ENCODE measurements at regions not wholly inside any gene's neighbourhood (a gene's known extent, or its start where the extent isn't known, plus 50 kb on each side); places are given as distances from the start of the nearest gene placed in this dataset.
"Not testable (repeated sequence)": the region's sequence is repeated elsewhere in the genome, so short reads cannot be mapped to it uniquely, and the experiment has no call there.

DNA sequence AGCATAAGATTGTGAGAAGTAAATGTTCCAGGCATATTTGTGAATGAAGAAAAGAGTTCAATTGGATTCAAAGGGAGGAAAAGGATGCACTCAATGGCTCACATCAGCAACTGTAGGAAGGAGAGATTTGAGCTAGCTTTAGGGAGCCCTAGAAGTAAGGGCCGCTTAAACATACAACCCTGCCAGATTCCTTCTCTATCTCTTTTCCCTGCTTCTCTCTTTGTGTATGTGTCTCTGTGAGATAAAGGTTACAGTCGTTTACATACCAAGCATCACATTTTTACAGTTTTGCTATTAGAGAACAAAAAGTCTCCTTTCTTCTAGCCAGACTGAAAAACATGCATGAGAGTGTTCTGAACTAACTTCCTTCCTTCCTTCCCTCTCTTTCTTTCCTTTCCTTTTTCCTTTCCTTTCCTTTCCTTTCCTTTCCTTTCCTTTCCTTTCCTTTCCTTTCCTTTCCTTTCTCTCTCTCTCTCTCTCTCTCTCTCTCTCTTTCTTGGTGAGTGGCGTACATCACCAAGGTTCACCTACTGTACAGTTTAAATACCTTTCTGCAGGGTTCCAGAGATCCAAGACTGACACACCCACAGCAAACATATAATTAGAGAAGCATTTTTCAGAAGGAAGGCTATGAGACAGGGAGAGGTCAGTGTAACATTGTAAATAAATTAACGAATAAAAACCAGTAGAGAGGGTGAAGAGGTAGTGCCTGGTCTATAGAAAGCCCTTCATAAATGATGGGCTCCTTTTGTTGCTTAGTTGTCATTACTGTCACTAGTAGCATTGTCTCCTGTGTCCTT is 240.4 kb downstream of the ARL4A start:
- TF ChIP-seq, protein P1, sequence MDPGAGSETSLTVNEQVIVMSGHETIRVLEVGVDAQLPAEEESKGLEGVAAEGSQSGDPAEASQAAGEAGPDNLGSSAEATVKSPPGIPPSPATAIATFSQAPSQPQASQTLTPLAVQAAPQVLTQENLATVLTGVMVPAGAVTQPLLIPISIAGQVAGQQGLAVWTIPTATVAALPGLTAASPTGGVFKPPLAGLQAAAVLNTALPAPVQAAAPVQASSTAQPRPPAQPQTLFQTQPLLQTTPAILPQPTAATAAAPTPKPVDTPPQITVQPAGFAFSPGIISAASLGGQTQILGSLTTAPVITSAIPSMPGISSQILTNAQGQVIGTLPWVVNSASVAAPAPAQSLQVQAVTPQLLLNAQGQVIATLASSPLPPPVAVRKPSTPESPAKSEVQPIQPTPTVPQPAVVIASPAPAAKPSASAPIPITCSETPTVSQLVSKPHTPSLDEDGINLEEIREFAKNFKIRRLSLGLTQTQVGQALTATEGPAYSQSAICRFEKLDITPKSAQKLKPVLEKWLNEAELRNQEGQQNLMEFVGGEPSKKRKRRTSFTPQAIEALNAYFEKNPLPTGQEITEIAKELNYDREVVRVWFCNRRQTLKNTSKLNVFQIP (CRISPR knock-in tag; IDR thresholded peaks at IDR 0.05; ENCODE audit: borderline replicate concordance, low read depth): no peak
- TF ChIP-seq TOX (CRISPR knock-in tag; IDR thresholded peaks at IDR 0.05; ENCODE audit: borderline replicate concordance) (no peak), ZNF70 (CRISPR knock-in tag; IDR thresholded peaks at IDR 0.05) (no peak), SNAI2 (CRISPR knock-in tag; IDR thresholded peaks at IDR 0.05) (no peak), TCF4 (CRISPR knock-in tag; IDR thresholded peaks at IDR 0.05; ENCODE audit: borderline replicate concordance) (no peak), ISL1 (CRISPR knock-in tag; IDR thresholded peaks at IDR 0.05) (no peak), RARB (CRISPR knock-in tag; IDR thresholded peaks at IDR 0.05) (no peak), GLIS3 (CRISPR knock-in tag; IDR thresholded peaks at IDR 0.05) (no peak), CSDC2 (CRISPR knock-in tag; IDR thresholded peaks at IDR 0.05) (no peak), BACH2 (CRISPR knock-in tag; IDR thresholded peaks at IDR 0.05; ENCODE audit: borderline replicate concordance) (no peak), ZNF565 (CRISPR knock-in tag; conservative IDR thresholded peaks at IDR 0.05; ENCODE audit: low read depth) (no peak), ARNTL (CRISPR knock-in tag; IDR thresholded peaks at IDR 0.05; ENCODE audit: borderline replicate concordance, low read depth) (no peak), ZC3H10 (CRISPR knock-in tag; IDR thresholded peaks at IDR 0.05) (no peak), ZFP30 (CRISPR knock-in tag; IDR thresholded peaks at IDR 0.05) (no peak)
- TF ChIP-seq, protein P2, sequence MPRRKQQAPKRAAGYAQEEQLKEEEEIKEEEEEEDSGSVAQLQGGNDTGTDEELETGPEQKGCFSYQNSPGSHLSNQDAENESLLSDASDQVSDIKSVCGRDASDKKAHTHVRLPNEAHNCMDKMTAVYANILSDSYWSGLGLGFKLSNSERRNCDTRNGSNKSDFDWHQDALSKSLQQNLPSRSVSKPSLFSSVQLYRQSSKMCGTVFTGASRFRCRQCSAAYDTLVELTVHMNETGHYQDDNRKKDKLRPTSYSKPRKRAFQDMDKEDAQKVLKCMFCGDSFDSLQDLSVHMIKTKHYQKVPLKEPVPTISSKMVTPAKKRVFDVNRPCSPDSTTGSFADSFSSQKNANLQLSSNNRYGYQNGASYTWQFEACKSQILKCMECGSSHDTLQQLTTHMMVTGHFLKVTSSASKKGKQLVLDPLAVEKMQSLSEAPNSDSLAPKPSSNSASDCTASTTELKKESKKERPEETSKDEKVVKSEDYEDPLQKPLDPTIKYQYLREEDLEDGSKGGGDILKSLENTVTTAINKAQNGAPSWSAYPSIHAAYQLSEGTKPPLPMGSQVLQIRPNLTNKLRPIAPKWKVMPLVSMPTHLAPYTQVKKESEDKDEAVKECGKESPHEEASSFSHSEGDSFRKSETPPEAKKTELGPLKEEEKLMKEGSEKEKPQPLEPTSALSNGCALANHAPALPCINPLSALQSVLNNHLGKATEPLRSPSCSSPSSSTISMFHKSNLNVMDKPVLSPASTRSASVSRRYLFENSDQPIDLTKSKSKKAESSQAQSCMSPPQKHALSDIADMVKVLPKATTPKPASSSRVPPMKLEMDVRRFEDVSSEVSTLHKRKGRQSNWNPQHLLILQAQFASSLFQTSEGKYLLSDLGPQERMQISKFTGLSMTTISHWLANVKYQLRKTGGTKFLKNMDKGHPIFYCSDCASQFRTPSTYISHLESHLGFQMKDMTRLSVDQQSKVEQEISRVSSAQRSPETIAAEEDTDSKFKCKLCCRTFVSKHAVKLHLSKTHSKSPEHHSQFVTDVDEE (CRISPR knock-in tag; IDR thresholded peaks at IDR 0.05): no peak
- TF ChIP-seq, protein P3, sequence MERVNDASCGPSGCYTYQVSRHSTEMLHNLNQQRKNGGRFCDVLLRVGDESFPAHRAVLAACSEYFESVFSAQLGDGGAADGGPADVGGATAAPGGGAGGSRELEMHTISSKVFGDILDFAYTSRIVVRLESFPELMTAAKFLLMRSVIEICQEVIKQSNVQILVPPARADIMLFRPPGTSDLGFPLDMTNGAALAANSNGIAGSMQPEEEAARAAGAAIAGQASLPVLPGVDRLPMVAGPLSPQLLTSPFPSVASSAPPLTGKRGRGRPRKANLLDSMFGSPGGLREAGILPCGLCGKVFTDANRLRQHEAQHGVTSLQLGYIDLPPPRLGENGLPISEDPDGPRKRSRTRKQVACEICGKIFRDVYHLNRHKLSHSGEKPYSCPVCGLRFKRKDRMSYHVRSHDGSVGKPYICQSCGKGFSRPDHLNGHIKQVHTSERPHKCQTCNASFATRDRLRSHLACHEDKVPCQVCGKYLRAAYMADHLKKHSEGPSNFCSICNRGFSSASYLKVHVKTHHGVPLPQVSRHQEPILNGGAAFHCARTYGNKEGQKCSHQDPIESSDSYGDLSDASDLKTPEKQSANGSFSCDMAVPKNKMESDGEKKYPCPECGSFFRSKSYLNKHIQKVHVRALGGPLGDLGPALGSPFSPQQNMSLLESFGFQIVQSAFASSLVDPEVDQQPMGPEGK (CRISPR knock-in tag; IDR thresholded peaks at IDR 0.05; ENCODE audit: borderline replicate concordance): no peak
- no peak for ATAC-seq

DNA sequence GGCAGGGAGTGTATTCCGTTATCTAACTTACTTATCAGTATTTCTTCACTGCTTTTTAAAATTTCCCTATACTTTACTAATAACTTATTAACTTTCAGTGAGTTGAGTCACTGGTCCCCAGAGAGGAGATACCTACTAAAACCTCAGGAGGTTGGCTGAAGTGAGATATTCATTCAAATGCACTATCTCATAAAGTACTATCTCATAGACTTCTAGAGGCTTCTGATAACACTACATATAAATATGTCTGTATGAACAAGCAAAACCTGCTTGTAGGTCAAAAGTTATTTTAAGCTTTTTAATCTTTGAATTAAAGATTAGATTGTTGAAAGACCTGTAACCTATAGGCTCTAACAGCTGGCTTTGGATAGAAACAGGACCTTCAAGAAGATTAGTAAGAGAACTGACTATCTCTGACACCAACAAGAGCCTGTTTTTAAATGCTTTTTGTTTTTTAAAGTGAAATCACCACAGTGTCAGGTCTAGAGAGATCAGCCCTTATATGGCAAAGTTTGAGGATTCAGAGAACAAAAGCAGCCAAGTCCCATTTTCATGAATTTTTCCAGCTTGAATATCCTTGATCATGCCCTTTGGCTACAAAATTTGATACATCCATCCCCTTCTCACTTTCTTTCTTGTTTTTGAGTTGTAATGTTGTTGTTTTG is 242.2 kb downstream of the ARL4A start:
- ATAC-seq: no peak
- no peak for TF ChIP-seq SNAI2 (CRISPR knock-in tag; IDR thresholded peaks at IDR 0.05)
- no peak for TF ChIP-seq ZNF70 (CRISPR knock-in tag; IDR thresholded peaks at IDR 0.05)
- TF ChIP-seq ZC3H10 (CRISPR knock-in tag; IDR thresholded peaks at IDR 0.05): no peak

DNA sequence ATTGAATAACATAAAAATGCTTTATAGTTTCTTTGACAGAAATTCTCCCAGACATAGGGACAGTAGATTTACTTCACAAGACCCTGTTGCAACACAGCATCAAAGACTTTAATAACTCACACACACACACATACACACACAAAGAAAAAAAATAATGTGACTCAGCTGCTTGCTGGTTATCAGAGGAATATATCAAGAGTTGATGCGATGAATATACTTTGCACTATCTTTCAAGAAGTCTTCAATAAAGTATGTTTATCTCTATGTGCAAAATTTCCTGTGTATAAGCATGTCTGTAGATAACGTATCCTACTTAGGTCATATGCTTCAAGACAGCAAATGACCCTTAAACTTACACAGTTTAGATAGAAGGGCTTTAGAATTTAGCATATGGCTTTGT is 243.1 kb downstream of the ARL4A start:
- TF ChIP-seq, protein P4, sequence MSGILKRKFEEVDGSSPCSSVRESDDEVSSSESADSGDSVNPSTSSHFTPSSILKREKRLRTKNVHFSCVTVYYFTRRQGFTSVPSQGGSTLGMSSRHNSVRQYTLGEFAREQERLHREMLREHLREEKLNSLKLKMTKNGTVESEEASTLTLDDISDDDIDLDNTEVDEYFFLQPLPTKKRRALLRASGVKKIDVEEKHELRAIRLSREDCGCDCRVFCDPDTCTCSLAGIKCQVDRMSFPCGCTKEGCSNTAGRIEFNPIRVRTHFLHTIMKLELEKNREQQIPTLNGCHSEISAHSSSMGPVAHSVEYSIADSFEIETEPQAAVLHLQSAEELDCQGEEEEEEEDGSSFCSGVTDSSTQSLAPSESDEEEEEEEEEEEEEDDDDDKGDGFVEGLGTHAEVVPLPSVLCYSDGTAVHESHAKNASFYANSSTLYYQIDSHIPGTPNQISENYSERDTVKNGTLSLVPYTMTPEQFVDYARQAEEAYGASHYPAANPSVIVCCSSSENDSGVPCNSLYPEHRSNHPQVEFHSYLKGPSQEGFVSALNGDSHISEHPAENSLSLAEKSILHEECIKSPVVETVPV (CRISPR knock-in tag; IDR thresholded peaks at IDR 0.05): no peak
- TF ChIP-seq CSDC2 (CRISPR knock-in tag; IDR thresholded peaks at IDR 0.05) (no peak), ISL1 (CRISPR knock-in tag; IDR thresholded peaks at IDR 0.05) (no peak), TCF4 (CRISPR knock-in tag; IDR thresholded peaks at IDR 0.05; ENCODE audit: borderline replicate concordance) (no peak), ZC3H10 (CRISPR knock-in tag; IDR thresholded peaks at IDR 0.05) (no peak), ARNTL (CRISPR knock-in tag; IDR thresholded peaks at IDR 0.05; ENCODE audit: borderline replicate concordance, low read depth) (no peak), ZNF8 (CRISPR knock-in tag; IDR thresholded peaks at IDR 0.05) (no peak), ZFP3 (CRISPR knock-in tag; IDR thresholded peaks at IDR 0.05) (no peak)
- TF ChIP-seq, protein P1 (CRISPR knock-in tag; IDR thresholded peaks at IDR 0.05; ENCODE audit: borderline replicate concordance, low read depth): no peak
- no peak for ATAC-seq

DNA sequence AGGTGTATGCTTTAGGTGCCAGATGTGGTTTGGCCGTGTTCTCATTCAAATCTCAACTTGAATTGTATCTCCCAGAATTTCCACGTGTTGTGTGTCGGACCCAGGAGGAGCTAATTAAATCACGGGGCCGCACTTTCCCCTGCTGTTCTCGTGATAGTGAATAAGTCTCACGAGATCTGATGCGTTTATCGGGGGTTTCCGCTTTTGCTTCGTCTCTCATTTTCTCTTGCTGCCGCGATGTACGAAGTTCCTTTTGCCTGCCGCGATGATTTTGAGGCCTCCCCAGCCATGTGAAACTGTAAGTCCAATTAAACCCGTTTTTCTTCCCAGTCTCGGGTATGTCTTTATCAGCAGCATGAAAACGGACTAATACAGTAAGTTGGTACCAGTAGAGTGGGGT is 244.0 kb downstream of the ARL4A start:
- ATAC-seq: not testable (repeated sequence)

Measured in SK-N-SH treated with all-trans-retinoic acid at 6 μM for 48 hours (cell line).